ENCODE measurements at regions not wholly inside any gene's neighbourhood (a gene's known extent, or its start where the extent isn't known, plus 50 kb on each side); places are given as distances from the start of the nearest gene placed in this dataset.

GRCh38 chr20:52768694-52769093 is 203.5 kb upstream of the TSHZ2 start:
- DNase-seq, result no peak

- DNase-seq, result no peak
These were observed 205.3 kb upstream of the TSHZ2 start for GRCh38 chr20:52766645-52767435.

DNA sequence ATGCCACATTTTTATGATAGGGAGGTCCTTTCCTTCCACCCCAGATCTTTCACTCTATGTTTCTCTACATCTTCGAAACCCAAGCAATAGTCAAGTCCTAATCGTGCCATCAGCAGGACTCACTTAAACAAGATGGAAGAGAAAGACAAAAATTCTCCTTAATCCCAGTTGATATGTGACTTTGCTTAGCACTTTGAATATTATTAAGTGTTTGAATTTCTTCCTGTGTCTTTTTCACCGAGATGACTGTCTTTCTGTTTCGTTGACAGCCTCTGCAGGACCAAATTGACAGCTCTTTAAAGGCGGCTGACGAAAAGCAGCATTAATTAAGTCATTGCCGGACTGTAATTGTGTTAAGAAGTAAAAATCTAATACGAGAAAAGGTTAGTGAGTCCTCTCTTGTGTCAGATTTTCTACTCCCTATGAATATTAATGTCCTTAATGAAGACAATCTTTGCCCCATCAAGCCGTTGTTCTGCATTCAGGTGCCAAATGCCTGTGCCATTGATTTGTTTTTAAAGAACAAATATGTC is 208.8 kb upstream of the TSHZ2 start:
- no peak for DNase-seq

- DNase-seq, result no peak
These were observed 210.3 kb upstream of the TSHZ2 start for GRCh38 chr20:52761867-52762266.

DNA sequence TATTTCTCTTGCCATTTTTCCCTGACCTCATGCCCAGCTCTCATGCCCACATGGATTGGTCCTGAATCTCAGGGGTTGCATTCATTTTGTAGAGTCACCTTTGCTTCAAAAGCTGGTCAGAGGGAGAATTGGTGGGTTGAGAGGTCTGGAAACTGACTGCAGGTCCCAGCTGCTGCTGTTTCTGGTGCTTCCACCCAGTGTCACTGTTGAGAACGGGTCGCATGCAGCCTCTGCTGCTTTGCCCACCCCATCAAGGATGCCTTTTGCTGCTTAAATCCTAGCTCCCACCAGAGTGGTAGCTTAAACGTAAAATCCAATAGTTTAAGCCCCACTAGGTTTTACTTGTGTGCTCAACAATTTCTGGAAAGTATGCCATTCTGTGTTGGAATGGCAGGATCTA is 211.4 kb upstream of the TSHZ2 start:
- DNase-seq, result no peak

- no peak for DNase-seq
These were observed 214.7 kb upstream of the TSHZ2 start for GRCh38 chr20:52757411-52757810.

- DNase-seq, result no peak
These were observed 216.4 kb upstream of the TSHZ2 start for GRCh38 chr20:52755744-52756143.

DNA sequence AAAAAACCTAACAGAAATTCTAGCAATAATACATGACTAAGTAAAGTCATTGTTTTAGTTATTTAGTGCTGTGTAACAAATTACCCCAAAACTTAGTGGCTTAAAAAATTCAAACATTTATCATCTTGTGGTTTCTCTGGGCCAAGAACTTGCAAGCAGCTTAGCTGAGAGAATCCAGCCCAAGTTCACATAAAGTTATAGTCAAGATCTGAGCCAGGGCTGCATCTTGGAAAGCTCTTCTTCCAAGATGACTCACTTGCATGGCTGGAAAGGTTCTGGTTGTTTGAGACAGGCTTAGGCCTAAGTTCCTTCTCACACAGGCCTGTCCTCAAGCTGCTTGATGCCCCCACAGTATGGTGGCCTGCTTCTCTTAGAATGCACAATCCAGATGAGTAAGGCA is 217.8 kb upstream of the TSHZ2 start:
- DNase-seq, result no peak

DNA sequence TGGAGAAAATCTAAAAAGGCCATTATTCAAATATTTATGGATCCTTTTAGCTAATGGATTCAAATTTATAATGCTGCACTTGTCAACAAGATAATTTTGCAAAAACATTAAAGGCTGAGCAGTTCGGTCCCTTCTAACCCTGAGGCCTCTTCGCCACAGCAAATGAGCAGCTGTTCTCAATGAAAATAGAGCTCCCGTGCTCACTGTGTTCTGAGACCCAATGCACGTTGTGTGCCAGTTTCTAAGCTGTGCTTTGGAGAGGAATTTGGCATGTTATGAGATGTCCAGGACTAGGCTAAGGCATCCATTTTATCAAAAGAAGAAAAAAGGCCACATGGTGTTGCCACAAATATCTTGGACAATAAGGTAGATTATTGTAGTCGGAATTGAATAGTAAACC is 220.1 kb upstream of the TSHZ2 start:
- DNase-seq, result no peak

- no peak for DNase-seq
These were observed 220.6 kb upstream of the TSHZ2 start for GRCh38 chr20:52751571-52751970.

DNA sequence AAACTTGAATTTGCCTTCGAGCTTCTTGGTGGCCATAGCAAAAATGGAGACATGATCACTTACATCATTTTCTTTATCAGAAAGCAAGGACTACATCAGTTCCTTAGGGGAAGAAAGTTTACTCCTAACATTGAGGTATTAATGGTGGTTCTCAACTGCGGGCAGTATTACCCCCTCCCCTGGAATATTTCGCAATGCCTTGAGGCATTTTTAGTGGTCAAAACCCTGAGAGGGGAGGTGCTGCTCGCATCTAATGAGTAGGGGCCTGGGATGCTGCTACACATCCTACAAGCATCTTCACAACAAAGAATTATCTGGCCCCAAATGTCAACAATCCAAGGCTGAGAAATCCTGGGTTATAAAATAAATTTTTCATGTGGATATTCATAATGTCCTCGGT is 222.2 kb upstream of the TSHZ2 start:
- DNase-seq, result no peak

DNA sequence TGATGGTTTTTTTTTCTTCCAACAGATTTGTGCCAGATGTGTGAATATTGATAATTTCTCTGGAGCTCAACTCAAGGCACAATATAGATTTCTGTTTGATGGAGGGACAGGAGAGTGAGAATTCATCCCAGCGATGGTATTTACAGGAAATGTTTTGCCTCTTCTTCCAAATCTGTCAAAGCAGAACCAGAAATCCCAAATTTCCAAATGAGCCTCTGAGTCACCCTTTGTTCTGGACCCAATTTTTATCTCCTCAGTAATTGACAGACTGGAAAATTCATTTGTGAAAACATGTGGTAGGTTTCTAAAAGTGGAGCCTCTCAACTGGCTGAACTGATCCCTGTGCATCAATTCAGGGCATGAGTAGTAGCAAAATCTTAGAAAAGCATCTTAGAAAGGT is 223.2 kb upstream of the TSHZ2 start:
- DNase-seq, result no peak

DNA sequence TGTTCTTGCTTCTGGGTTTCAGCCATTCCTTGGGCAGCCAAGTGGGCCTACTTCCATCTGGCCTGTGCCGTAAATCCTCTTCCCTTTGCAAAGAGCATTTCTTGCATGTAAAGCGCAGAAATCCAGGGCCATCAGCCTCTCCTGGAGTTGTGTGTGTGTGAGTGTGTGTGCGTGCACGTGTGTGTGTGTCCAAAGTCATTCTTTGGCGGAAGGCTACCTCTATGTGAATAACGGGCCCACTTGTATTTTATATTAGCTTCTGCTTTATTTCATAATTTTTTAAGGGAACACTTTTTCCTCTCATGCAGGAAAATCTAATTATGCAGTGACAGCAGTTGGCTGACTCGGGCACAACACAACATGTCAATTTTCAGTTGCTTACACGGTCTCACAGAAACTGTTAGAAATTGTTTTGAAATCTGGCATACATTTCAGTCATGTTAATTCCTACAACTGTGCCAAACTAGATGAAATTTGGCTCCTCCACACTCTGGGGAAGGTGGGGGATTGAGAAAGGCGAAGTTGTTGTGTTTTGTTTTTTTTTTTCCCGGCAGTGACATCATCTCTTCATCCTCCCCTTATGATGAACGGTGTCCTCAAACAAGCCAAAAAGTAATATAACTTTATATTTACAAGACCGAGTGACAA is 223.7 kb upstream of the TSHZ2 start:
- no peak for DNase-seq

GRCh38 chr20:52747845-52748284 is 224.3 kb upstream of the TSHZ2 start:
- DNase-seq, result no peak

DNA sequence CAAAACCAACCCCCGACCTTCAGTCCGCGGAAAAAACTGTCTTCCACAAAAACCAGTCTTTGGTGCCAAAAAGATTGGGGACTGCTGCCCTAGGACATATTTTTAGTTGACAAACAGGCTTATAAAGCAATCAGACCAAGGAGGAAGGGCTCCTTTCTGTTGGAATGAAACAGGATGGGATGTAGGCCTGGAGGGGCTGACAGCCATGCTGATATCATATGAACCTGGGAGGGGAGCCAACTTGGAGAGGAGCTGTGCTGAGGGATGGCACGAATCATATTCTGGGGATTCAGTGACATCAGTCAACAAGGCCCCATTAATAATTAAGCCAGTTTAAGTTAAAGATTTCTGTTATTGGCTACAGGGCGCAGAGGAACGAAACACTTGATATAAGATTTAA is 225.4 kb upstream of the TSHZ2 start:
- no peak for DNase-seq

DNA sequence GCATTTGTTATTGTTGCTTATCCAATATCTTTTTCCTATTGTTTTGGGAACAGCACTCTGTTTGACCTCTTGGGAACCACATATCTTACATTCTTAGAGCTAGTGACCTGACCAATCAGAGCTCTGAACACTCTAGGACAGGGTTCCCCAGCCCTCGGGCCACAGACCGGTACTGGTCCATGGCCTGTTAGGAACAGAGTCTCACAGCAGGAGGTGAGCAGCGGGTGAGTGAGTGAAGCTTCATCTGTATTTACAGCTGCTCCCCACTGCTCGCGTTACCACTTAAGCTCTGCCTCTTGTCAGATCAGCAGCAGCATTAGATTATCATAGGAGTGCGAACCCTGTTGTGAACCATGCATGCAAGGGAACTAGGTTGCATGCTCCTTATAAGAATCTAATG is 226.0 kb upstream of the TSHZ2 start:
- peak; percentile 11 for DNase-seq

DNA sequence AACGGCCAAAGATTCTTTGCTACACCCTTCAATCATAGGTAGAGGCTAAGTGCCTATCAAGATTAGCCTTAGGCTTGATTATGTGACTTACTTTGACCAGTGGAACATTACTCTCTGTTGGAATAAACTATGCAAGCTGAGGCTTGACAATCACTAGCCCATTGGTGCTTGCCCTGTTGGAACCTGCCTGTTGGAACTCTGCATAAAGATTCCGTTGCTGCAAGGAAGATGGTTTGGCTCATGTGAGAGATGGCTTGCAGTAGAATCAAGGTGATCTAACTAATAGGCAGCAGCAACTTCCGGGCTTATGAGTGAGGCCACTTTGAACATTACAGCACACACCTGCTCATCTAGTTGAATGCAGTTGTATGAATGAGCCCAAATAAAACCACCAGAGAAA is 227.7 kb upstream of the TSHZ2 start:
- no peak for DNase-seq

- no peak for DNase-seq
These were observed 234.1 kb upstream of the TSHZ2 start for GRCh38 chr20:52738081-52738480.

DNA sequence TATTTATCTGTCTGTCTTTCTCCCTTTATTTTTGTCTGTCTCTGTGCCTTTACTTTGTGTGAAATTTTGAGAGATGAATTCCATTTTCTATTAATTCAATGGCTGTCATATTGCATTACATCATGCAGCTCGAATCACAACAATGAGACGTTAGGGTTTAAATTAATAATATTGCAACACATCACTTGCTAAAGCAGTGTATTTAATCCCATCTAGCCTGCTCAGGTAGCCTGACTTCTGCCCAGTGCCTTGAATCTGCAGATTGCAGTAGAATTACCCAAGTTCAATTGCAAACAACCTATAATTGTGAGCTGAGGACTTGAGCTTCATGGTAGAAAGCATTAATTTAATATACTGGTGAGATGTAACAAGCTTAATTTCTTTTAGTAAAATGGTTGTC is 235.7 kb upstream of the TSHZ2 start:
- no peak for DNase-seq

- no peak for DNase-seq
These were observed 241.1 kb upstream of the TSHZ2 start for GRCh38 chr20:52731093-52731492.

- no peak for DNase-seq
These were observed 244.3 kb upstream of the TSHZ2 start for GRCh38 chr20:52727740-52728456.

GRCh38 chr20:52724541-52724940 is 247.6 kb upstream of the TSHZ2 start:
- DNase-seq, result no peak

DNA sequence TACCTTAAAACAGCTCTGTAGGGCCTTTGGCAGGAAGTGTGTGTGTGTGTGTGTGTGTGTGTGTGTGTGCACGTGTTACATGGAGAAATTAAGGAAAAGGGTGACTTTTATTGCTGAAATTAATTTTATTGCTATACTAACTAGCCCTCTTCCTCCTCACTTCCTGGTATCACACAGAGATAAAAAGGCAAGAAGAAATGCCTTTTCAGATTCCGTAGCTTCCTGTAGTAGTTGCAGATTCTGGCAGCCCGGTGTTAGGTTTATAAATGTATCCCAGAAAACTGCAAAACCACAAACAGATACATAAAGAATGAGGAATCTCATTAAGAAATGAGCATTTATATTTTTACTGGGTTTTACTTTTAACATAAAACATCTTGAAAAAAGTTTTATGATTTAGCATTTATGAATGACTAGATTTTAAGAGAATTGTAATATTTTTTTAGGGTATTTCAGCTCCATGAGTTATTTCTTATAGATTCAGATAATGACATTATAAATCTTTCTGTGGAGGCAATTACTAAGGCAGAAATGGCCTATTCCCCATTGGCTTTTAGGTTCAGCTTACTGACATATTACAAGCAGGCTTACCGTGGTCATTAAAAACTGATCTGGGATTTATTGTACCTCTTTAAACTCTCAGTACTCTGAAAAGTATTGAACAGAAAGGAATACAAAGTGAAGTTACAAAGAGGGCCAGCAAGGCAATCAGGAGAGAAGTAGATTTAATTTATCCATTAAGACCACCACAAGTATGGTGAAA is 249.1 kb upstream of the TSHZ2 start:
- no peak for DNase-seq
